ENCODE measurements at regions not wholly inside any gene's neighbourhood (a gene's known extent, or its start where the extent isn't known, plus 50 kb on each side); places are given as distances from the start of the nearest gene placed in this dataset.
"Not testable (repeated sequence)": the region's sequence is repeated elsewhere in the genome, so short reads cannot be mapped to it uniquely, and the experiment has no call there.

- DNase-seq (ENCODE audit: low read depth, low spot score), result no peak
Measured at GRCh38 chr1:177732178-177732577, 237.7 kb downstream of the SEC16B start.

- no peak for DNase-seq (ENCODE audit: low read depth, low spot score)
Measured at GRCh38 chr1:177729646-177730045, 240.2 kb downstream of the SEC16B start.

- no peak for DNase-seq (ENCODE audit: low read depth, low spot score)
Measured at GRCh38 chr1:177723533-177723932, 246.3 kb downstream of the SEC16B start.

DNA sequence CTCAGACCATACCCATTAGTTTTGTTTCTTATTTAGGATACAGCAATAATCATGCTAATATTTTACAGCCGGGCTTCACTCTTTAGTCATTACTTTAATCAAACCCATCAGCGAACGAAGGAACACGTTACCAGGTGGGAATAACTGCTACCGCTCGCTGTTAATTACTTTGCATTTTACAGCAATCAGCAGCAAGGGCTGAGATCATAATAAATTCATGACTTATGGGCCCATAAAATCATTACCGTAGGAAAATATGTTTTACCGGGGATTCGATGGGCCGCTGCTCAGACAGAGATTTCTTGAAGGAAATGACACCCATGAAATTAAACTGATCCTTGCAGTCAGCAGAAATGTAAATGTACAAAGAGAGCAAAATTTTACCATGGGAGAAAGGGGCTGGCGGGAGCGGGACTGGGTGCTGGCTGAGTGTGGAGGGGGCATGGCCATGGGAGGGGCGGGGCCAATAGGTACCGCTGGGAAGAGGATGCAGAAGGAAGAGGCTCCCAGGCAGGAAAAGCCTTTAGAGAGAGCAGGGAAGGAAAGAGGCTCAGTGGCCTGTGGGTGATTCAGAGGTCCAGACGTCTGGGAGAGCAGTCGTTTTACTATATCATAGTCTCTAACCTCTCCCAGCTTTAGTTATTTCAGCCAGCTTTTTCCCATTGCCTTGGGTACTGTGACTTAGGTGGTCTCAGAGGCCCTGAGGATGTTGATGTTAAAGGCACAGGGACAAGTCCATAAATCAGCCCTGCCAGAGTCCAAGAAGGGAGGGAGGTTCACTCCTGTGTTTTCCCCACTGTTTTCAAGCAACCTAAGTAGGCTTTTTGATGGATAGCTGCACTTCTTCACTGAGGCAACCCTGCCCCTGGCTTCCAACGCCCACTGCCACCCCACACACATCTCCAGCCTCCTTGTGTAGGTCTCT is 258.9 kb downstream of the SEC16B start:
- DNase-seq (ENCODE audit: low read depth, low spot score), result no peak

DNA sequence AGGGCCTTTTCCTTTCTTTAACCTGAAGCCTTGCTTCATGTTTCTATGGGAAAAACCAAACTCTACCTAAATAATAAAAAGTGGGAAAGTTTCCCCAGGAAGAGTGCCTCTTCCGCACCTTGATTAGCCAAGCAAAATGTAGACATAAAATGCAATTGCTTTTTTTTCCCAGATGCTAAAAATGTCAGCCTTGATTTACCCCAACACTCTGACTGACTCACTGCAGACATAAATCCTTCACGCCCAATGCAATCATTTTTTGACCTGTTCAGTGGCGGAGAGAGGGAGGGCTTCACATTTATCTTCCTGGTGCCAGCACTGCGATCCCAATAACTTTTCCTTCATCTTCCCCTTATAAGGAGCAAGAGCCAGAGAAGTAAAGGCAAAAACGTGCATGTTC is 261.5 kb downstream of the SEC16B start:
- no peak for DNase-seq (ENCODE audit: low read depth, low spot score)

DNA sequence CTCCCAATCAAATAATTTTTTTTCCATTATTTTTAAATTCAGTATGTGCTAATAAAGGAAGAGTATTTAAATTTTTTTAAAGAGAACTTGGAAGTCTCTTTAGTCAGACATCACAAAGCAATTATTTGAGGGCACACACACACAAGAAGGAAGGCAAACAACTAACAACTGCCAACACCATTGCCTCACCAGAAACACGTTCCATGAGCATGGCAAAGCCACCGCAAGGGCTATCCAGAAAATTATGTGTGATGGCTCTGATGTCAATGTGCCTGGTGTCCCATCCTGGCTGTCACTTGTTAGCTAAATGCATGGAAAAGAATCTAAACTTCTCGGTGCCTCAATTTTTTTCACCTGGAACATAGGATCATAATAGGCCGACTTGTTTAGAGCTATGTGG is 262.9 kb downstream of the SEC16B start:
- DNase-seq (ENCODE audit: low read depth, low spot score), result no peak

- no peak for DNase-seq (ENCODE audit: low read depth, low spot score)
Measured at GRCh38 chr1:177705839-177706238, 264.0 kb downstream of the SEC16B start.

DNA sequence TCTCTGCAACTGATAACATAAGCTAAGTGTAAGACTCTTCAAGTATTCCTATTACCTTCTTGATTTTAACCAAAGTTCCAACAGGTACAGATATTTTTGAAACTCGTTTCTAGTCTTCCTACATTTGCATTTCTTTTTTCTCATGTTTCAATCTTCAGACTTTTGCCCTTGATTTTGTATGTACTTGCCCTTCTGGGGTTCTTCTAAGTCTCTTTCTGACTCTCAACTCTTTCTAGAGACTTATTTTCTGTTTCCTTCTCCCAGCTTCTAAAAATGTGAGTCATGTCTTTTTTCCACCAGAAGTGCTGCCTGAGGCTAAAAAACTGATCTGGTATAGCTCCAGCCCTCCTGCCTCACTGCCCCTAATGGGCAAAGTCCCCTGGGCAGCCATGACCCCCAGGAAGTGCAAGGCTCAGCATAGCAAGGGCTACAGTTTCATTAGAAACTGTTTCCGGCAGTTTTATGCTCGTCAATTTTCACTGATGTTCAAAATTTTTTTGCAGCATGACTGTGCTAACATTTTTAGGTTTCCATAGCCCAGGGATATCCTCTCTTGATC is 265.9 kb downstream of the SEC16B start:
- DNase-seq (ENCODE audit: low read depth, low spot score), result no peak

DNA sequence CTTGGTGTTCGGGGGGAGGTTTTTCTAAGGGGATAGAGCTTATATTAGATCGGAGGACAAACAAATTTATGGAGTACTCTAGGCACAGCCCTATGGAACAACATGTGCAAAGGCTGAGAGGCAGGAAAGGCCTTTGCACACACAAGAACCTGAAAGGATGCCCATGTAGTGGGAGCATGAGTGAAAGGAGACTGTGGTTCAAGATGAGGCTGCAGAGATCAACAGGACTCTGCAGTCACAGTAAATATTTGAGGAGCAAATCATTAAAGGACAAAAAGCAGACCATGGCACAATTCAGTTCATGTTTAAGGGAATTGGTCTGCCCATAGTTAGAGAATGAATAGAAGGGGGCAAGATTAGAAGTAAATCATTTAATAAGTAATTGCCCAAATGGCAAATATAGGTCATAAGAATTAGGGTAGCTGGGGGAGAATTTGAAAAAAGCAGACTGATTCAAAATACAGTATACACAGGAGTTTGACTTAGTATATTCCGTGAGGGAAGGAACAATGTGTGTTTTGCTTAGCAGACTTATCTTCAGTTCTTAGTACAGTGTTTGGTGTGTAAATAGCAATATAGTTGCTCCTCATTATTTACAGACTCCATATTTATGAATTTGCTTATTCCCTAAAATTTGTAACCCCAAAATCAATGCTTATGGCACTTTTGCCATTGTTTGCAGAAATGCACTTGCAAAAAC is 268.1 kb downstream of the SEC16B start:
- DNase-seq (ENCODE audit: low read depth, low spot score), result no peak

DNA sequence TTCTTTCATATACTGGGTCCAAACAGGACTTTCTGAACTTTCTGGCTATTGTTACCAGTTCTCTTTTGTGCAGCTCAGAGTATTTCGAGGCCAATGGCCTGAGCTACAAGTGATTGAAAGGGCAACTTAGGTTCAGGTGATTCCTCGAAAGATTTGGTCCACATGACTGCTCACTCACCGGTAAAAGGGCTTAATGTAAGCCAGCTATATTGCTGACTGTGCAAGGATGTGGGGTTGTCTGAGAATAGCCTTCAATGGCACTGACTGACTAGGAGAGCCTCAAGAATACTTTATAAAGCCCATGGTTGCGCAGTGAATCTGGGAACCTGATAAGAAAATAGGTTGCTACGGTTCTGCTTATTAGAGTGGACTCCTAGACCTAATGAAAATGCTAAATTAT is 269.0 kb downstream of the SEC16B start:
- DNase-seq (ENCODE audit: low read depth, low spot score), result no peak

- DNase-seq (ENCODE audit: low read depth, low spot score), result no peak
Measured at GRCh38 chr1:177690996-177691395, 278.9 kb downstream of the SEC16B start.

DNA sequence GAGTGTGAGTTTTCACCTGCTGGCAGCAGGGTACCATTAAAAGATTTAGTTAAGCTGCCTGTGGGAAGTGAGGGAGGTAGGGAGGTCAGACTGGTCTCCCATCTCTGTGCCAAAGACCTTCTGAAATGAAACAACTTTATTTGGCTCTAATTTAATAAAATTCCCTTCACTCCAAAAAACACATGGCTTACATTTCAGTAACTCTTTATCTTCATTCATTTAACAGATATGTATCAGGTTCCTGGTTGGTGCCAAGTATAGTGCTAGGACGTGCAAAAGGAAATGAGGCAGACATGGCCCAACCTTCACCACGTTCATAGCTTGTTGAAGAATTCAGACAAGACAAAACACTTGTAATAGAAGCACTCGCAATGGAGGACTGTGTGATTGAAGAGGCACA is 282.3 kb downstream of the SEC16B start:
- no peak for DNase-seq (ENCODE audit: low read depth, low spot score)

GRCh38 chr1:177686933-177687332 is 282.9 kb downstream of the SEC16B start:
- no peak for DNase-seq (ENCODE audit: low read depth, low spot score)

GRCh38 chr1:177669161-177669560 is 300.7 kb downstream of the SEC16B start:
- DNase-seq (ENCODE audit: low read depth, low spot score), result no peak

DNA sequence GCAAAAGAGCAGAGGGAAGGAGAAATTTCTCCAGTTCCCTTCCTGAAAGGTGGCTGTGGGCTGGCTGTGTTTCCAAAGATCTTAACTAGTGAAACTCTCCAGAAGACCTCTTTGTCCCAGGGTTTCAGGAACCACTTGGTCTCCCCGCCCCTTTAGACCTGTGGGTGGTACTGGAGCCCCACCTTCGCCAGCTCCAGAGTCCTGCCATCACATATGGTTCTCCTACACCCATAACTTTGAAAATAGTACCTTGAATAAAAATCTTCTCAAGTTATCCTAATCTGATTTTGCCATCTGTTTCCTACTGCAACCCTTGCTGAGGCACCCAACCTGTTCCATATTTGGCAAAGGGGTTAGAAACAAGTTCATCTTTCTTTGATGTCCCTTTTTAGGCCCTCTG is 303.9 kb downstream of the SEC16B start:
- DNase-seq (ENCODE audit: low read depth, low spot score), result no peak

GRCh38 chr1:177664742-177665141 is 305.1 kb downstream of the SEC16B start:
- DNase-seq (ENCODE audit: low read depth, low spot score), result not testable (repeated sequence)

GRCh38 chr1:177660188-177660587 is 309.7 kb downstream of the SEC16B start:
- DNase-seq (ENCODE audit: low read depth, low spot score), result no peak

- no peak for DNase-seq (ENCODE audit: low read depth, low spot score)
Measured at GRCh38 chr1:177659281-177659680, 310.6 kb downstream of the SEC16B start.

DNA sequence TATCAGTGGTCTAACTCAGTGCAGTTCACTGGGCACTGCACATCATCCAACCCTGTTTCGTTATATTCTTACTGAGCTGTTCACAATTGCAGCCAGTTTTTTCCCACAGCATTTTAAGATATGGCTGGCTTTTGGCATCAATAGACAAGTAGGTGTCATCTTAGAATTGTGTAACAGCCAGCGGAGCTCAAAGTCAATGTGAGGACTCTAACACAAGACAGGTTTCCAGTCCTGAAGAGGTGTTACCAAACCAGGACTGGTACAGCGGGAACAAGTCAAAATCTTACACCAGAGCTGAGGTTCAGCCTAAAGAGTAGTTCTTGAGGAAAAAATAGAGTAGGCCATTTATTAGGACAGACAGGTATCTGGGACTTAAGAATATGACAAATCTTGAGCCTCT is 313.3 kb downstream of the SEC16B start:
- DNase-seq (ENCODE audit: low read depth, low spot score), result no peak

GRCh38 chr1:177650947-177651346 is 318.9 kb downstream of the SEC16B start:
- DNase-seq (ENCODE audit: low read depth, low spot score), result no peak

- DNase-seq (ENCODE audit: low read depth, low spot score), result no peak
Measured at GRCh38 chr1:177648731-177649265, 321.1 kb downstream of the SEC16B start.

DNA sequence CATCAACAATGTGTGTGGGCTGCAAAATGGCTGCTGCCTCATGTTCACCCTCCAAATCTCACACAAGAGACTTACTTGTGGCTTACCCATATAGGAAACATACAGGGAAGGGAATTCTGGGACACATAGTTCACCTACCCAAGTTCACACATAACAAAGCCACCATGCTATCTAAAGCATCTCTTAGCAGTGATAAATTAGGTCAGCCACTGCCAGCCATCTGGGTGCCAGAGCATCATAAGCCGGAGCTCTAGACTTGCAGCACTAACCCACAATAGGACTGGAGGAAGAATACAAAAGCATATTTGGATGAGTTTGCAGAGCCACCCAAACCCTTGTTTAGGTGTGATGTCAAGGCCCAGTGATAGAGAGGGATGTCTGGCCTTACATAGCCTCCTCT is 321.7 kb downstream of the SEC16B start:
- no peak for DNase-seq (ENCODE audit: low read depth, low spot score)

Data from smooth muscle cell of the brain vasculature (primary cell).